Upper lobe of right lung (tissue), 1 donor: ENCODE measurements at regions not wholly inside any gene's neighbourhood (a gene's known extent, or its start where the extent isn't known, plus 50 kb on each side); places are given as distances from the start of the nearest gene placed in this dataset.

ENCODE experiments used
- ATAC-seq: fragments of 200-7000 bp; cut with Tn5 transposase; one replicate; pipeline ENCODE4 v1.9.1; 2020; ENCODE audit warnings: mild to moderate bottlenecking, moderate library complexity
- DNase-seq: peaks from one replicate; pipeline ENCODE4 v3.0.0-alpha.2; 2020
- H3K27ac ChIP-seq: fragments of 200-600 bp; one replicate; pipeline ENCODE4 v1.8.0; 2022
- H3K27me3 ChIP-seq: fragments of 200-600 bp; one replicate; pipeline ENCODE4 v1.8.0; 2022; ENCODE audit warnings: mild to moderate bottlenecking
- H3K36me3 ChIP-seq: fragments of 200-600 bp; one replicate; pipeline ENCODE4 v1.8.0; 2022
- H3K4me1 ChIP-seq: fragments of 200-600 bp; one replicate; pipeline ENCODE4 v1.8.0; 2022
- H3K4me3 ChIP-seq: fragments of 200-600 bp; one replicate; pipeline ENCODE4 v1.8.0; 2022; ENCODE audit warnings: mild to moderate bottlenecking
- H3K9me3 ChIP-seq: fragments of 200-600 bp; one replicate; pipeline ENCODE4 v1.8.0; 2022
- CTCF ChIP-seq: fragments of 200-600 bp; IDR thresholded peaks from one replicate; pipeline ENCODE4 v1.8.0; 2022; ENCODE audit warnings: antibody characterized with exemption
- intact Hi-C: fragments of 100-400 bp; cut with DNase I; formaldehyde crosslinking; loops from one replicate; pipeline ENCODE4 v1.11.0; 2022
- donor health status: DM: no; HTN: yes; CAD: no; lungs with severe emphysema.

- no peaks in the 10 kb centered on the region for H3K27me3 ChIP-seq
- ATAC-seq (no peak), DNase-seq (no peak)
- intact Hi-C loops: no loop called here
- H3K4me3 ChIP-seq: no peak overlapping the region
- H3K9me3 ChIP-seq: no peaks in the 10 kb centered on the region
- no peaks in the 10 kb centered on the region for H3K4me1 ChIP-seq
- no peak overlapping the region for H3K27ac ChIP-seq
- H3K36me3 ChIP-seq: no peaks in the 10 kb centered on the region
- no peak for TF ChIP-seq CTCF
Measured at GRCh38 chr5:125331987-125332598, 585.7 kb upstream of the ZNF608 start.

- Histone ChIP-seq H3K27ac (no peak overlapping the region), H3K4me1 (no peaks in the 10 kb centered on the region), H3K9me3 (no peaks in the 10 kb centered on the region), H3K36me3 (no peaks in the 10 kb centered on the region), H3K27me3 (no peaks in the 10 kb centered on the region), H3K4me3 (no peak overlapping the region)
- no peak for TF ChIP-seq CTCF
- no peak for ATAC-seq
- intact Hi-C loops: no loop called here
- no peak for DNase-seq
Measured at GRCh38 chr5:125333416-125333815, 587.0 kb upstream of the ZNF608 start.

GRCh38 chr5:125336401-125336800 lies 590.0 kb upstream of the ZNF608 start:
- Histone ChIP-seq H3K27me3 (no peaks in the 10 kb centered on the region), H3K27ac (no peak overlapping the region), H3K9me3 (no peaks in the 10 kb centered on the region), H3K36me3 (no peaks in the 10 kb centered on the region), H3K4me1 (no peaks in the 10 kb centered on the region), H3K4me3 (no peak overlapping the region)
- intact Hi-C loops: no loop called here
- no peak for ATAC-seq
- no peak for TF ChIP-seq CTCF
- DNase-seq: no peak

- Histone ChIP-seq H3K4me1 (no peaks in the 10 kb centered on the region), H3K27ac (no peak overlapping the region), H3K4me3 (no peak overlapping the region), H3K36me3 (no peaks in the 10 kb centered on the region), H3K9me3 (no peaks in the 10 kb centered on the region), H3K27me3 (no peaks in the 10 kb centered on the region)
- intact Hi-C loops: no loop called here
- no peak for TF ChIP-seq CTCF
- no peak for ATAC-seq
- no peak for DNase-seq
Measured at GRCh38 chr5:125337294-125337693, 590.9 kb upstream of the ZNF608 start.

- Histone ChIP-seq H3K4me3 (no peak overlapping the region), H3K27ac (no peak overlapping the region), H3K9me3 (no peaks in the 10 kb centered on the region), H3K27me3 (no peaks in the 10 kb centered on the region), H3K36me3 (no peaks in the 10 kb centered on the region), H3K4me1 (no peaks in the 10 kb centered on the region)
- intact Hi-C loops: no loop called here
- DNase-seq (no peak), ATAC-seq (no peak)
- no peak for TF ChIP-seq CTCF
Measured at GRCh38 chr5:125338440-125339174, 592.2 kb upstream of the ZNF608 start.
